Large intestine (tissue), 3 donors: ENCODE measurements at regions not wholly inside any gene's neighbourhood (a gene's known extent, or its start where the extent isn't known, plus 50 kb on each side); places are given as distances from the start of the nearest gene placed in this dataset.
A peak's percentile ranks its signal among the peaks of the same experiment; 100 is the strongest.

Experiments used
- DNase-seq, 2 donors: peaks; one replicate each; pipeline versions ENCODE4 v3.0.0 to v3.0.0-alpha.2; 2013
- H3K27ac ChIP-seq: one replicate; pipeline ENCODE4 v1.5.1; 2013; ENCODE audit warnings: low read length
- H3K27me3 ChIP-seq: 2 replicates; pipeline ENCODE4 v1.6.1; 2013; ENCODE audit warnings: low read length; ENCODE audit not compliant: control insufficient read depth, insufficient read depth
- H3K36me3 ChIP-seq: 2 replicates; pipeline ENCODE4 v1.6.1; 2013; ENCODE audit warnings: low read length; ENCODE audit not compliant: control insufficient read depth, insufficient read depth
- H3K4me1 ChIP-seq: one replicate; pipeline ENCODE4 v1.6.1; 2013; ENCODE audit warnings: low read length; ENCODE audit not compliant: control insufficient read depth, insufficient read depth
- H3K4me3 ChIP-seq: one replicate; pipeline ENCODE4 v1.5.1; 2013; ENCODE audit warnings: low read length
- H3K9me3 ChIP-seq: one replicate; pipeline ENCODE4 v1.6.1; 2013; ENCODE audit warnings: mild to moderate bottlenecking, low read depth, low read length, moderate library complexity; ENCODE audit not compliant: control insufficient read depth
- WGBS: methylation state at CpG from one replicate; pipeline ENCODE4 v1.1.5; 2013; ENCODE audit warnings: low lambda C conversion rate; ENCODE audit not compliant: insufficient coverage; 5-methylcytosine and 5-hydroxymethylcytosine counted together

- no peak for DNase-seq
- H3K27me3 ChIP-seq = no peaks in the 10 kb centered on the region
- no peak overlapping the region for H3K27ac ChIP-seq
- no peak overlapping the region for H3K4me3 ChIP-seq
- WGBS = no CpG with 5 or more reads among the region's 5 CpGs
- no peaks in the 10 kb centered on the region for H3K36me3 ChIP-seq
- H3K9me3 ChIP-seq = peaks cover 10% of the 10 kb centered on the region
- no peaks in the 10 kb centered on the region for H3K4me1 ChIP-seq
Observed at GRCh38 chr12:124695861-124696260, 128.4 kb upstream of the NCOR2 start.

- no peak for DNase-seq
- H3K4me3 ChIP-seq = no peak overlapping the region
- no peaks in the 10 kb centered on the region for H3K36me3 ChIP-seq
- no peaks in the 10 kb centered on the region for H3K27me3 ChIP-seq
- H3K27ac ChIP-seq = no peak overlapping the region
- no CpG with 5 or more reads among the region's 14 CpGs for WGBS
- peaks cover 10% of the 10 kb centered on the region for H3K9me3 ChIP-seq
- H3K4me1 ChIP-seq = no peaks in the 10 kb centered on the region
Observed at GRCh38 chr12:124694846-124695497, 127.6 kb upstream of the NCOR2 start.

GRCh38 chr12:124694250-124694649, 126.8 kb upstream of the NCOR2 start:
- no peak overlapping the region for H3K27ac ChIP-seq
- no CpG with 5 or more reads among the region's 5 CpGs for WGBS
- no peak for DNase-seq

GRCh38 chr12:124693111-124693723, 125.8 kb upstream of the NCOR2 start:
- Histone ChIP-seq H3K27me3 (no peaks in the 10 kb centered on the region), H3K9me3 (peaks cover 10% of the 10 kb centered on the region), H3K36me3 (no peaks in the 10 kb centered on the region), H3K27ac (no peak overlapping the region), H3K4me1 (no peaks in the 10 kb centered on the region), H3K4me3 (no peak overlapping the region)
- DNase-seq = no peak
- no CpG with 5 or more reads among the region's 17 CpGs for WGBS

More at GRCh38 chr12:124694250-124694649, 126.8 kb upstream of the NCOR2 start:
- no peaks in the 10 kb centered on the region for H3K4me1 ChIP-seq
- H3K9me3 ChIP-seq = peaks cover 10% of the 10 kb centered on the region
- H3K36me3 ChIP-seq = no peaks in the 10 kb centered on the region
- H3K4me3 ChIP-seq = no peak overlapping the region
- H3K27me3 ChIP-seq = no peaks in the 10 kb centered on the region

GRCh38 chr12:124692443-124692842, 125.0 kb upstream of the NCOR2 start:
- Histone ChIP-seq H3K4me1 (no peaks in the 10 kb centered on the region), H3K9me3 (peaks cover 10% of the 10 kb centered on the region), H3K27ac (no peak overlapping the region), H3K36me3 (no peaks in the 10 kb centered on the region), H3K27me3 (no peaks in the 10 kb centered on the region), H3K4me3 (no peak overlapping the region)
- DNase-seq = no peak

- Histone ChIP-seq H3K27me3 (no peaks in the 10 kb centered on the region), H3K36me3 (no peaks in the 10 kb centered on the region), H3K4me3 (no peak overlapping the region), H3K27ac (no peak overlapping the region), H3K4me1 (no peaks in the 10 kb centered on the region), H3K9me3 (peaks cover 13% of the 10 kb centered on the region)
- WGBS = no CpG with 5 or more reads among the region's 1 CpG
- DNase-seq = no peak
Observed at GRCh38 chr12:124691429-124691828, 124.0 kb upstream of the NCOR2 start.

- H3K27ac ChIP-seq = no peak overlapping the region
- H3K9me3 ChIP-seq = peaks cover 15% of the 10 kb centered on the region
- DNase-seq = no peak
- no CpG with 5 or more reads among the region's 2 CpGs for WGBS
- no peaks in the 10 kb centered on the region for H3K27me3 ChIP-seq
- H3K36me3 ChIP-seq = no peaks in the 10 kb centered on the region
- no peak overlapping the region for H3K4me3 ChIP-seq
- no peaks in the 10 kb centered on the region for H3K4me1 ChIP-seq
Observed at GRCh38 chr12:124689631-124690030, 122.2 kb upstream of the NCOR2 start.

GRCh38 chr12:124688356-124688992, 121.1 kb upstream of the NCOR2 start:
- no CpG with 5 or more reads among the region's 6 CpGs for WGBS
- Histone ChIP-seq H3K27me3 (no peaks in the 10 kb centered on the region), H3K27ac (no peak overlapping the region), H3K4me3 (no peak overlapping the region), H3K9me3 (peaks cover 15% of the 10 kb centered on the region), H3K4me1 (peaks cover under 1% of the 10 kb centered on the region), H3K36me3 (no peaks in the 10 kb centered on the region)
- DNase-seq = no peak

GRCh38 chr12:124687917-124688316, 120.5 kb upstream of the NCOR2 start:
- no peak for DNase-seq
- Histone ChIP-seq H3K36me3 (no peaks in the 10 kb centered on the region), H3K4me3 (no peak overlapping the region), H3K27ac (peak overlapping the region; percentile 6), H3K27me3 (no peaks in the 10 kb centered on the region), H3K4me1 (peaks cover 3% of the 10 kb centered on the region), H3K9me3 (peaks cover 10% of the 10 kb centered on the region)
- no CpG with 5 or more reads among the region's 11 CpGs for WGBS

- Histone ChIP-seq H3K36me3 (no peaks in the 10 kb centered on the region), H3K4me3 (no peak overlapping the region), H3K4me1 (peaks cover 4% of the 10 kb centered on the region), H3K27me3 (no peaks in the 10 kb centered on the region), H3K27ac (peak overlapping the region; percentile 6), H3K9me3 (peaks cover 6% of the 10 kb centered on the region)
- no peak for DNase-seq
- WGBS = 82% methylated on average over 3 of the region's 9 CpGs
Observed at GRCh38 chr12:124687174-124687902, 119.9 kb upstream of the NCOR2 start.
